ENCODE measurements at regions not wholly inside any gene's neighbourhood (a gene's known extent, or its start where the extent isn't known, plus 50 kb on each side); places are given as distances from the start of the nearest gene placed in this dataset.

GRCh38 chr6:120686492-120686891 is 647.8 kb downstream of the TBC1D32 start:
- no peak for DNase-seq
- H4K8ac ChIP-seq (replicated peaks; ENCODE audit: insufficient read length, low read depth, low read length) = no peak overlapping the region
- no peaks in the 10 kb centered on the region for H3K23me2 ChIP-seq (ENCODE audit: insufficient read length, low read depth, low read length, poor library complexity, severe bottlenecking)
- no peak overlapping the region for H3K14ac ChIP-seq (ENCODE audit: insufficient read depth, low read length)
- no peaks in the 10 kb centered on the region for H3K4me1 ChIP-seq (ENCODE audit: insufficient read depth, low read length)
- no peak for TF ChIP-seq CTCF (conservative IDR thresholded peaks at IDR 0.05)
- no peak overlapping the region for H2BK120ac ChIP-seq (ENCODE audit: low read depth, low read length, poor library complexity, severe bottlenecking)
- H2BK15ac ChIP-seq (ENCODE audit: low read depth, low read length) = no peak overlapping the region
- no peak overlapping the region for H2BK5ac ChIP-seq (ENCODE audit: insufficient read length, low read length)
- H3K79me2 ChIP-seq (ENCODE audit: insufficient read depth, low read length) = no peaks in the 10 kb centered on the region
- H3T11ph ChIP-seq (ENCODE audit: low read length) = no peak overlapping the region
- no peak overlapping the region for H2BK12ac ChIP-seq (ENCODE audit: insufficient read length, low read depth, low read length)
- H3K18ac ChIP-seq (ENCODE audit: insufficient read length, low read depth, low read length) = no peak overlapping the region
- H3K4ac ChIP-seq (ENCODE audit: low read depth, low read length) = no peak overlapping the region
- H2AK5ac ChIP-seq (ENCODE audit: insufficient read length, low read length) = no peak overlapping the region
- peaks cover 0 to 4% of the 10 kb centered on the region in 2 experiments; a peak in 1 of 4 replicates for H3K4me1 Mint-ChIP-seq
- peaks cover 0 to 3% of the 10 kb centered on the region in 2 experiments; a peak in 3 of 5 replicates for H3K9me3 Mint-ChIP-seq
- H2BK20ac ChIP-seq (ENCODE audit: low read depth, low read length, poor library complexity, severe bottlenecking) = no peak overlapping the region
- no peaks in the 10 kb centered on the region for H4K20me1 ChIP-seq (ENCODE audit: control insufficient read depth, insufficient read depth, insufficient read length)
- no peak overlapping the region for H2AFZ ChIP-seq (ENCODE audit: low read length)
- no peaks in the 10 kb centered on the region for H3K9me3 ChIP-seq (ENCODE audit: control insufficient read depth, low read depth, low read length)
- no peaks in the 10 kb centered on the region for H3K27me3 Mint-ChIP-seq (ENCODE audit: low read depth)
- WGBS (ENCODE audit: extremely low coverage, insufficient read length, low lambda C conversion rate) = no CpG with 5 or more reads among the region's 3 CpGs
- no peak overlapping the region for H4K5ac ChIP-seq (ENCODE audit: insufficient read length, low read depth, low read length)
- no peak overlapping the region for H3K27ac Mint-ChIP-seq
- no peaks in the 10 kb centered on the region for H3K27me3 ChIP-seq (ENCODE audit: insufficient read depth, low read length)
- H3K56ac ChIP-seq (ENCODE audit: insufficient read length, low read depth, low read length) = no peak overlapping the region
- no peak overlapping the region for H3K23ac ChIP-seq (ENCODE audit: insufficient read length, low read depth, low read length)
- no peak overlapping the region for H3K4me2 ChIP-seq (ENCODE audit: insufficient read depth, insufficient read length, low read length)
- H3K9ac ChIP-seq (ENCODE audit: extremely low read depth, insufficient read length, low read length) = no peak overlapping the region
- no peaks in the 10 kb centered on the region for H3K79me1 ChIP-seq (ENCODE audit: insufficient read depth, low read depth, low read length, poor library complexity, severe bottlenecking)
- 0 out of 7 replicates have a peak, but pooled peaks cover 0 to 3% (median 0%) of the 10 kb centered on the region in 3 experiments for H3K36me3 Mint-ChIP-seq (ENCODE audit: insufficient read depth in 1 of 3, low read depth in 3 of 3)
- H4K91ac ChIP-seq (ENCODE audit: insufficient read length, low read depth, low read length) = no peak overlapping the region
- no peak overlapping the region for H3K4me3 Mint-ChIP-seq
- no peak overlapping the region for H3K27ac ChIP-seq (ENCODE audit: insufficient read length, low read depth, low read length)

Measured in H9 (cell line).